ENCODE measurements at regions not wholly inside any gene's neighbourhood (a gene's known extent, or its start where the extent isn't known, plus 50 kb on each side); places are given as distances from the start of the nearest gene placed in this dataset.

DNA sequence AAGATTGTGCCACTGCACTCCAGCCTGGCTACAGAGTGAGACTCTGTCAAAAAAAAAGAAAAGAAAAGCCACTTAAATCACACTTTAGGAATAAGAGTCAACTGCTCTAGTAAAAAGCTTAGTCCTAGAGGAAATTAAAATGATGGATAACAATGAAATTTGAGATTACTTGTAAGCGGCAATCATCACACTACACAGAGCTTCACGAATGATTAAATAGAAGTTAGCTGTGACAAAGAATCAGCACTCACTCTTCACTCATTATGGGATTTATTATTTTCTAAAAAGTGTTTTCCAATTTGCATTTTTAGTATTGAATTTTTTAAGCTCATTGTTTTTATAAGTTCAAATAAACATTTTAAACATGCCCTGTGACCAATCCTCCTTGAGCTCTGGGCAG lies 718.0 kb downstream of the UTRN start:
- no peak overlapping the region for H3K9ac ChIP-seq (ENCODE audit: insufficient read length)
- no peak for TF ChIP-seq POLR2AphosphoS5 (IDR thresholded peaks at IDR 0.05; ENCODE audit: borderline replicate concordance, low read depth, low read length)
- no peak for TF ChIP-seq FOXP2 (optimal IDR thresholded peaks at IDR 0.05; ENCODE audit: control extremely low read depth, extremely low read length, insufficient read depth)
- no peak for TF ChIP-seq EZH2 (IDR thresholded peaks at IDR 0.05)
- H3K27ac ChIP-seq, result no peak overlapping the region
- H3K9me3 ChIP-seq (ENCODE audit: low read depth, low read length), result no peaks in the 10 kb centered on the region
- H3K4me3 ChIP-seq, result no peak overlapping the region
- H3K36me3 ChIP-seq (ENCODE audit: insufficient read depth, low read length), result no peaks in the 10 kb centered on the region
- DNase-seq (ENCODE audit: low read depth, low spot score), result no peak

GRCh38 chr6:145006914-145007313 lies 721.8 kb downstream of the UTRN start:
- Histone ChIP-seq H3K9ac (ENCODE audit: insufficient read length) (no peak overlapping the region), H3K4me3 (no peak overlapping the region), H3K9me3 (ENCODE audit: low read depth, low read length) (no peaks in the 10 kb centered on the region), H3K36me3 (ENCODE audit: insufficient read depth, low read length) (no peaks in the 10 kb centered on the region), H3K27ac (no peak overlapping the region)
- DNase-seq (ENCODE audit: low read depth, low spot score), result no peak
- TF ChIP-seq EZH2 (IDR thresholded peaks at IDR 0.05) (no peak), POLR2AphosphoS5 (IDR thresholded peaks at IDR 0.05; ENCODE audit: borderline replicate concordance, low read depth, low read length) (no peak), FOXP2 (optimal IDR thresholded peaks at IDR 0.05; ENCODE audit: control extremely low read depth, extremely low read length, insufficient read depth) (no peak)

DNA sequence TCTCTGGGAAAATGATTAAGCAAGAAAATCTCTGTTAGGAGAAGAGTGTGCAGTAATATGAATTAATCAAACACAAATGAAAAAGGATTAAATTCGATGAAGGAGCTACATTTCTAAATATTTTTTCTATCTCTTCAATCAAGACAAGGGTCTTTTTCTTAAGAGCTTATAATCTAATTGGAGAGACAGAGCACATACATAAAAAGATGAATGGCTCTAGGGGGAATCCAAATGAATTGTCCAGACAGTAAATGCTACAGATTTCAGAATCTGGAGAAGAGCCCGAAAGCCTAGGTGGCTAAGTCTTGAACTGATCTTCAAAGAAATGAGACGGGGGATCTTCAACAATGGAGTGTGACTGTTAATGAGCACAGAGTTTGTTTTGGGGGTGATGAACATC lies 723.6 kb downstream of the UTRN start:
- H3K27ac ChIP-seq, result no peak overlapping the region
- H3K9me3 ChIP-seq (ENCODE audit: low read depth, low read length), result no peaks in the 10 kb centered on the region
- no peak overlapping the region for H3K9ac ChIP-seq (ENCODE audit: insufficient read length)
- no peaks in the 10 kb centered on the region for H3K36me3 ChIP-seq (ENCODE audit: insufficient read depth, low read length)
- no peak overlapping the region for H3K4me3 ChIP-seq
- no peak for DNase-seq (ENCODE audit: low read depth, low spot score)
- TF ChIP-seq FOXP2 (optimal IDR thresholded peaks at IDR 0.05; ENCODE audit: control extremely low read depth, extremely low read length, insufficient read depth) (no peak), POLR2AphosphoS5 (IDR thresholded peaks at IDR 0.05; ENCODE audit: borderline replicate concordance, low read depth, low read length) (no peak), EZH2 (IDR thresholded peaks at IDR 0.05) (no peak)

- no peak overlapping the region for H3K27ac ChIP-seq
- H3K4me3 ChIP-seq, result no peak overlapping the region
- H3K9ac ChIP-seq (ENCODE audit: insufficient read length), result no peak overlapping the region
- DNase-seq (ENCODE audit: low read depth, low spot score), result no peak
- no peaks in the 10 kb centered on the region for H3K36me3 ChIP-seq (ENCODE audit: insufficient read depth, low read length)
- TF ChIP-seq EZH2 (IDR thresholded peaks at IDR 0.05), result no peak
- TF ChIP-seq POLR2AphosphoS5 (IDR thresholded peaks at IDR 0.05; ENCODE audit: borderline replicate concordance, low read depth, low read length), result no peak
- no peak for TF ChIP-seq FOXP2 (optimal IDR thresholded peaks at IDR 0.05; ENCODE audit: control extremely low read depth, extremely low read length, insufficient read depth)
- H3K9me3 ChIP-seq (ENCODE audit: low read depth, low read length), result no peaks in the 10 kb centered on the region
Measured at GRCh38 chr6:145009711-145010110, 724.6 kb downstream of the UTRN start.

GRCh38 chr6:145012039-145012662 lies 723.2 kb downstream of the EPM2A start:
- Histone ChIP-seq H3K4me3 (no peak overlapping the region), H3K9me3 (ENCODE audit: low read depth, low read length) (no peaks in the 10 kb centered on the region), H3K27ac (no peak overlapping the region), H3K36me3 (ENCODE audit: insufficient read depth, low read length) (no peaks in the 10 kb centered on the region), H3K9ac (ENCODE audit: insufficient read length) (no peak overlapping the region)
- TF ChIP-seq FOXP2 (optimal IDR thresholded peaks at IDR 0.05; ENCODE audit: control extremely low read depth, extremely low read length, insufficient read depth) (no peak), EZH2 (IDR thresholded peaks at IDR 0.05) (no peak), POLR2AphosphoS5 (IDR thresholded peaks at IDR 0.05; ENCODE audit: borderline replicate concordance, low read depth, low read length) (no peak)
- DNase-seq (ENCODE audit: low read depth, low spot score), result no peak

DNA sequence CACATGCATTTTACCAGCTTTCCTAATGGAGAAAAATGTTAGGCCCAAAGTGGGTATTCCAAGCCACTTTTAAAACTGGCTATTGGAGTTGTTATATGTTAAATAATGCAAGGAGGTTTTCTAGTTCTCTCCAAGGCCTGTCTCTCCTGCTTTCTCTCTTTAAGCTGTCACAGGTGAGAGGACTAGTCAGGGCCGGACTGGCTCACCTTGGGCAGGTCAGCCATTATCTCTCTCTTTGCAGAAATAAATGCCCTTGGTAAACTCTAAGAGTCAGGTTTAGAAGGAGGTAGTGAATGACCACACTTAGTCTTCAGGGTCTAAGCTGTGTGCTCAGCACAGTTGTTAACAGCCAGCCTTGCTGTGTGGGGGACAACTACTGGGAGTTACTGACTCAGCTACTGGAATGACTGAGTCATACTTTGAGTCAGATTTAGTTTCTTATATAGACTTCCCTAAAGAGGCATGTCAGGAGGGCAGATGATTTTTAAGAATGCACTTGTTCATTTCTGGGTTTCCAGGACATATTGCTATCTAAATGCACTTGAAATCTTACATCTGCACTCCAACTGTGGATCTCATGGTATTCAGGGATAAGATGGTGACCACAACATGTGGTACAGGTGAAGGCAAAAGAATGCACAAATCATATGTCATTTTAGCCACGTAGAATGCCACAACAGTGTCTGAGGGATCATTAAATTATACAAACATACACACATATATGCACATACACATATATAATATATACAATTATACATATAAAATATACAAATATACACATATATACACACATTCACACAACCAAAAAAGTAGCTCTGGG lies 719.4 kb downstream of the EPM2A start:
- DNase-seq (ENCODE audit: low read depth, low spot score), result no peak
- Histone ChIP-seq H3K36me3 (ENCODE audit: insufficient read depth, low read length) (no peaks in the 10 kb centered on the region), H3K9ac (ENCODE audit: insufficient read length) (no peak overlapping the region), H3K9me3 (ENCODE audit: low read depth, low read length) (no peaks in the 10 kb centered on the region), H3K4me3 (no peak overlapping the region), H3K27ac (no peak overlapping the region)
- TF ChIP-seq FOXP2 (optimal IDR thresholded peaks at IDR 0.05; ENCODE audit: control extremely low read depth, extremely low read length, insufficient read depth) (no peak), POLR2AphosphoS5 (IDR thresholded peaks at IDR 0.05; ENCODE audit: borderline replicate concordance, low read depth, low read length) (no peak)

DNA sequence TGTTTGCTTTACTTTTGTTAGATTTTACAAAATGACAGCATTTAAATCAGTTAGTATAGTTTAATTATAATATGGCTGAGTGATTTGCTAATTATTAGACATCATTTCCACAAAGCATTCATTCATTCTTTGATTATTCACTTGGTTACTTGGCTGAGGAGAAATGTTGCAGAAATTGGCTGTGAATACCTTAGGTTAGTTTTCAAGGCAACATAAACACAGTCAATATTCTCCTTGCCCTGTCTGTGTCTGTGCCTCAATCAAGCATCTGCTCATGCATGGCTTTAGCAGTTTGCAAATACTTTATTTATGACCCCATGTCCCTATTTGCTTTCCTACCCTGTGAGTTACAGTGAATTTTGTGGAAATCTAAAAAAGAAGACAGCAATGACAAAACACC lies 718.3 kb downstream of the EPM2A start:
- Histone ChIP-seq H3K9ac (ENCODE audit: insufficient read length) (no peak overlapping the region), H3K27ac (no peak overlapping the region), H3K36me3 (ENCODE audit: insufficient read depth, low read length) (no peaks in the 10 kb centered on the region), H3K9me3 (ENCODE audit: low read depth, low read length) (no peaks in the 10 kb centered on the region), H3K4me3 (no peak overlapping the region)
- TF ChIP-seq POLR2AphosphoS5 (IDR thresholded peaks at IDR 0.05; ENCODE audit: borderline replicate concordance, low read depth, low read length), result no peak
- no peak for TF ChIP-seq EZH2 (IDR thresholded peaks at IDR 0.05)
- TF ChIP-seq FOXP2 (optimal IDR thresholded peaks at IDR 0.05; ENCODE audit: control extremely low read depth, extremely low read length, insufficient read depth), result no peak
- no peak for DNase-seq (ENCODE audit: low read depth, low spot score)

GRCh38 chr6:145017516-145017915 lies 717.8 kb downstream of the EPM2A start:
- no peak overlapping the region for H3K4me3 ChIP-seq
- DNase-seq (ENCODE audit: low read depth, low spot score), result no peak
- H3K9me3 ChIP-seq (ENCODE audit: low read depth, low read length), result no peaks in the 10 kb centered on the region
- no peak for TF ChIP-seq EZH2 (IDR thresholded peaks at IDR 0.05)
- no peak for TF ChIP-seq FOXP2 (optimal IDR thresholded peaks at IDR 0.05; ENCODE audit: control extremely low read depth, extremely low read length, insufficient read depth)
- no peak for TF ChIP-seq POLR2AphosphoS5 (IDR thresholded peaks at IDR 0.05; ENCODE audit: borderline replicate concordance, low read depth, low read length)
- H3K27ac ChIP-seq, result no peak overlapping the region
- no peaks in the 10 kb centered on the region for H3K36me3 ChIP-seq (ENCODE audit: insufficient read depth, low read length)
- no peak overlapping the region for H3K9ac ChIP-seq (ENCODE audit: insufficient read length)

All from SK-N-MC (cell line).